ENCODE measurements at regions not wholly inside any gene's neighbourhood (a gene's known extent, or its start where the extent isn't known, plus 50 kb on each side); places are given as distances from the start of the nearest gene placed in this dataset.

DNA sequence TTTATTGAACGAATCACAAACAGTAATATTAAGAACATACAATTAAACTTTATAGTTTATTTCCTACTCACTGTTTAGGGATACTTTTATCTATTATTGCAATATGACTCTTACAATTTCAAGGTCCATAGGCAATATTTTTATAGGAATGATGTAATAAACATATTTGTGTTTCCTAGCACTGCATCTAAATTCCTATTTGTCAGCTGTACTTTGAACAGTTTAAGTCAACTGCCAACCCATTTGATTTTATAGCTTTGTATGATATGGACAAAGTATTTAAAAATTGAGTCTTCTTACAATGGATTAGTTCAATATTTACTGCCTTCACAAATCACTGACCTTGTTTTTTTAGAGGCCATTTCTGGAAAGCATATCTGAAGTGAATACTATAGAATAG lies 199.3 kb downstream of the PCDH7 start:
- no peak for TF ChIP-seq POLR2A (IDR thresholded peaks at IDR 0.05)
- TF ChIP-seq, protein P1, sequence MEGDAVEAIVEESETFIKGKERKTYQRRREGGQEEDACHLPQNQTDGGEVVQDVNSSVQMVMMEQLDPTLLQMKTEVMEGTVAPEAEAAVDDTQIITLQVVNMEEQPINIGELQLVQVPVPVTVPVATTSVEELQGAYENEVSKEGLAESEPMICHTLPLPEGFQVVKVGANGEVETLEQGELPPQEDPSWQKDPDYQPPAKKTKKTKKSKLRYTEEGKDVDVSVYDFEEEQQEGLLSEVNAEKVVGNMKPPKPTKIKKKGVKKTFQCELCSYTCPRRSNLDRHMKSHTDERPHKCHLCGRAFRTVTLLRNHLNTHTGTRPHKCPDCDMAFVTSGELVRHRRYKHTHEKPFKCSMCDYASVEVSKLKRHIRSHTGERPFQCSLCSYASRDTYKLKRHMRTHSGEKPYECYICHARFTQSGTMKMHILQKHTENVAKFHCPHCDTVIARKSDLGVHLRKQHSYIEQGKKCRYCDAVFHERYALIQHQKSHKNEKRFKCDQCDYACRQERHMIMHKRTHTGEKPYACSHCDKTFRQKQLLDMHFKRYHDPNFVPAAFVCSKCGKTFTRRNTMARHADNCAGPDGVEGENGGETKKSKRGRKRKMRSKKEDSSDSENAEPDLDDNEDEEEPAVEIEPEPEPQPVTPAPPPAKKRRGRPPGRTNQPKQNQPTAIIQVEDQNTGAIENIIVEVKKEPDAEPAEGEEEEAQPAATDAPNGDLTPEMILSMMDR (IDR thresholded peaks at IDR 0.05 in 4 of 5, conservative IDR thresholded peaks at IDR 0.05 in 1 of 5), result no peak
